Fibroblast of lung (primary cell): ENCODE measurements at regions not wholly inside any gene's neighbourhood (a gene's known extent, or its start where the extent isn't known, plus 50 kb on each side); places are given as distances from the start of the nearest gene placed in this dataset.
"Not testable (repeated sequence)": the region's sequence is repeated elsewhere in the genome, so short reads cannot be mapped to it uniquely, and the experiment has no call there.

Experiments
- DNase-seq, 2 donors: peaks; one replicate each; pipeline versions ENCODE4 v3.0.0 to v3.0.0-alpha.2; 2010; ENCODE audit warnings: low read depth in 2 of 2
- H2AFZ ChIP-seq: 2 replicates; pipeline ENCODE4 v1.5.1; 2012; ENCODE audit warnings: low read length, control low read depth, inconsistent platforms
- H3K27ac ChIP-seq: 2 replicates; pipeline ENCODE4 v1.5.1; 2011; ENCODE audit warnings: low read length, control low read depth; ENCODE audit not compliant: insufficient read depth
- H3K27me3 ChIP-seq: 2 replicates; pipeline ENCODE4 v1.5.1; 2011; ENCODE audit warnings: mild to moderate bottlenecking, low read length; ENCODE audit not compliant: control insufficient read depth, insufficient read depth
- H3K36me3 ChIP-seq: 2 replicates; pipeline ENCODE4 v1.5.1; 2011; ENCODE audit warnings: low read length; ENCODE audit not compliant: control insufficient read depth, insufficient read depth
- H3K4me1 ChIP-seq: 2 replicates; pipeline ENCODE4 v1.5.1; 2011; ENCODE audit warnings: low read length; ENCODE audit not compliant: control insufficient read depth, insufficient read depth; ENCODE audit errors: extremely low read depth
- H3K4me2 ChIP-seq: 2 replicates; pipeline ENCODE4 v1.5.1; 2011; ENCODE audit warnings: low read length, control low read depth; ENCODE audit not compliant: insufficient read depth; ENCODE audit errors: extremely low read depth
- H3K4me3 ChIP-seq, 4 experiments: fragments of 200-600 bp in 1 of 4; sonication (generic) in 1 of 4; replicated peaks in 1 of 4; 2 replicates each; pipeline ENCODE4 v1.5.1; 2011 to 2016; ENCODE audit warnings: low read length in 4 of 4, low read depth in 3 of 4, mild to moderate bottlenecking in 3 of 4, control low read depth in 2 of 4, inconsistent platforms in 1 of 4, mixed read lengths in 1 of 4; ENCODE audit not compliant: insufficient read depth in 1 of 4; ENCODE audit errors: control extremely low read depth in 1 of 4
- H3K79me2 ChIP-seq: 2 replicates; pipeline ENCODE4 v1.5.1; 2012; ENCODE audit warnings: mild to moderate bottlenecking, low read length, inconsistent platforms; ENCODE audit not compliant: control insufficient read depth, insufficient read depth
- H3K9ac ChIP-seq: 2 replicates; pipeline ENCODE4 v1.5.1; 2011; ENCODE audit warnings: mild to moderate bottlenecking, low read length, control low read depth; ENCODE audit not compliant: insufficient read depth
- H3K9me3 ChIP-seq: 2 replicates; pipeline ENCODE4 v1.5.1; 2012; ENCODE audit warnings: low read depth, low read length; ENCODE audit not compliant: control insufficient read depth, insufficient read depth
- H4K20me1 ChIP-seq: 2 replicates; pipeline ENCODE4 v1.5.1; 2011; ENCODE audit warnings: low read length; ENCODE audit not compliant: control insufficient read depth, insufficient read depth; ENCODE audit errors: extremely low read depth
- CTCF ChIP-seq, 2 donors: IDR thresholded peaks in 1 of 2; conservative IDR thresholded peaks in 1 of 2; 1 replicate in 1 of 2; 2 replicates in 1 of 2; pipeline ENCODE4 v1.5.1; 2011 to 2012; ENCODE audit warnings: low read length in 2 of 2, control low read depth in 1 of 2, inconsistent platforms in 1 of 2, low read depth in 1 of 2, mild to moderate bottlenecking in 1 of 2
- EZH2 ChIP-seq: IDR thresholded peaks from 2 replicates; pipeline ENCODE4 v1.5.1; 2012; ENCODE audit warnings: low read length, control low read depth, mild to moderate bottlenecking; ENCODE audit errors: missing control alignments

GRCh38 chr2:176913955-176914354 is 298.6 kb upstream of the HNRNPA3 start:
- Histone ChIP-seq H4K20me1 (no peaks in the 10 kb centered on the region), H3K9ac (no peak overlapping the region), H3K4me3 (no peak overlapping the region), H3K4me1 (no peaks in the 10 kb centered on the region), H2AFZ (no peak overlapping the region), H3K27me3 (no peaks in the 10 kb centered on the region), H3K9me3 (no peaks in the 10 kb centered on the region), H3K79me2 (no peaks in the 10 kb centered on the region), H3K4me2 (no peak overlapping the region), H3K27ac (no peak overlapping the region), H3K36me3 (no peaks in the 10 kb centered on the region)
- DNase-seq, result no peak
- TF ChIP-seq EZH2 (no peak), CTCF (conservative IDR thresholded peaks at IDR 0.05 in 1 of 2, IDR thresholded peaks at IDR 0.05 in 1 of 2; ENCODE audit: low read depth in 1 of 2, low read length in 2 of 2) (no peak)

GRCh38 chr2:176914371-176914770 is 298.2 kb upstream of the HNRNPA3 start:
- TF ChIP-seq EZH2 (no peak), CTCF (conservative IDR thresholded peaks at IDR 0.05 in 1 of 2, IDR thresholded peaks at IDR 0.05 in 1 of 2; ENCODE audit: low read depth in 1 of 2, low read length in 2 of 2) (no peak)
- no peak overlapping the region for H3K9ac ChIP-seq

GRCh38 chr2:176922545-176922944 is 290.0 kb upstream of the HNRNPA3 start:
- H3K9me3 ChIP-seq, H3K27ac ChIP-seq, H2AFZ ChIP-seq, DNase-seq, H3K9ac ChIP-seq, H3K36me3 ChIP-seq, H3K4me2 ChIP-seq, H4K20me1 ChIP-seq, H3K4me3 ChIP-seq, H3K27me3 ChIP-seq, H3K4me1 ChIP-seq, H3K79me2 ChIP-seq: not testable (repeated sequence)

More at GRCh38 chr2:176914371-176914770, 298.2 kb upstream of the HNRNPA3 start:
- H3K9me3 ChIP-seq, result no peaks in the 10 kb centered on the region
- H2AFZ ChIP-seq, result no peak overlapping the region
- no peaks in the 10 kb centered on the region for H3K79me2 ChIP-seq
- no peaks in the 10 kb centered on the region for H3K4me1 ChIP-seq
- no peak for DNase-seq
- no peaks in the 10 kb centered on the region for H3K27me3 ChIP-seq
- H3K4me3 ChIP-seq, result no peak overlapping the region
- H3K4me2 ChIP-seq, result no peak overlapping the region
- H3K36me3 ChIP-seq, result no peaks in the 10 kb centered on the region
- no peak overlapping the region for H3K27ac ChIP-seq
- no peaks in the 10 kb centered on the region for H4K20me1 ChIP-seq
